Gastrocnemius medialis (tissue), 4 donors: ENCODE measurements at regions not wholly inside any gene's neighbourhood (a gene's known extent, or its start where the extent isn't known, plus 50 kb on each side); places are given as distances from the start of the nearest gene placed in this dataset.

Experiments
- ATAC-seq, 2 donors: fragments of 150-250 bp; one replicate each; pipeline ENCODE4 v1.9.1; 2016
- DNase-seq, 2 donors: peaks; one replicate each; pipeline ENCODE4 v3.0.0-alpha.2; 2019
- H3K27ac ChIP-seq, 4 donors: fragments of 200-600 bp; sonication (generic); 1 replicate in 1 of 4; 2 replicates in 3 of 4; pipeline ENCODE4 v1.5.1; 2016 to 2018; ENCODE audit warnings: mild to moderate bottlenecking in 2 of 4, moderate library complexity in 1 of 4
- H3K27me3 ChIP-seq, 3 donors: fragments of 200-600 bp; sonication (generic) in 2 of 3; 1 replicate in 1 of 3; 2 replicates in 2 of 3; pipeline versions ENCODE4 v1.5.1 to v1.6.0; 2016 to 2019; ENCODE audit warnings: mild to moderate bottlenecking in 1 of 3, moderate library complexity in 1 of 3
- H3K36me3 ChIP-seq, 2 donors: fragments of 200-600 bp; sonication (generic) in 1 of 2; one replicate each; pipeline ENCODE4 v1.5.1; 2017 to 2018
- H3K4me1 ChIP-seq, 2 donors: fragments of 200-600 bp; sonication (generic) in 1 of 2; one replicate each; pipeline ENCODE4 v1.5.1; 2016 to 2017; ENCODE audit warnings: mild to moderate bottlenecking in 2 of 2
- H3K4me3 ChIP-seq, 4 donors: fragments of 200-600 bp; sonication (generic) in 3 of 4; 1 replicate in 1 of 4; 2 replicates in 3 of 4; pipeline ENCODE4 v1.5.1; 2016 to 2019; ENCODE audit warnings: mild to moderate bottlenecking in 2 of 4
- H3K9me3 ChIP-seq, 3 donors: fragments of 200-600 bp; sonication (generic) in 2 of 3; 1 replicate in 1 of 3; 2 replicates in 2 of 3; pipeline ENCODE4 v1.5.1; 2016 to 2019
- POLR2A ChIP-seq, 2 donors: fragments of 450-650 bp; IDR thresholded peaks; one replicate each; pipeline ENCODE4 v1.6.1; 2017; ENCODE audit warnings: antibody characterized with exemption in 2 of 2, mild to moderate bottlenecking in 2 of 2, moderate library complexity in 2 of 2
- in situ Hi-C, 4 donors: fragments of 200-750 bp; cut with MboI; loops; one replicate each; pipeline versions ENCODE4 v1.15.0 to v1.8.0; 2017; ENCODE audit warnings: low sequenced_read_pairs in 4 of 4
- intact Hi-C: fragments of 100-400 bp; cut with DNase I; formaldehyde crosslinking; loops from one replicate; pipeline ENCODE4 v1.15.1; 2023; ENCODE audit warnings: low total_unique reads
- TF ChIP-seq, protein P1 (sequence below), 5 experiments: fragments of 450-650 bp in 3 of 5; fragments of 200-600 bp in 2 of 5; sonication (generic) in 2 of 5; IDR thresholded peaks in 4 of 5; conservative IDR thresholded peaks in 1 of 5; 1 replicate in 4 of 5; 2 replicates in 1 of 5; pipeline ENCODE4 v1.5.1; 2016 to 2019; ENCODE audit warnings: antibody characterized with exemption in 5 of 5, mild to moderate bottlenecking in 3 of 5, moderate library complexity in 3 of 5

DNA sequence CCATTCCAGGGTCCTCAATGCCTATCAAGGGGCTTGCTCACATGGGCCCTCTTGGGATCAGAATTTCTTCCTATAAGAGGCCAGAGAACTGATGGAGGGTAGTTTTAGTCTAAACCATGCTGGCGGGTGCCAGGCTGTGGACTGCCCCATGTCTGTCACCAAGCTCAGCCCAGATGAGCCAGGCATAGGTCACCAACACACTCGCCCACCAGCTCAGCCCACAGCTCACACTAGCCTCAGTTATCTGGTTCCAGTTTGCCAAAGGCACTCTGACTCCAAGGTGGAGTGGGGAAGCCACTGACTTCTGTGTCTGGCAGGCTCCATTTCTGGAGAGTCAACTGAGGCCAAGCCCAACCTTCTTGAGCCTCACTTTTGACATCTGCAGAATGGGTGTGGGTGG, 50.7 kb upstream of the INSYN1 start:
- Histone ChIP-seq H3K27ac (no peak overlapping the region), H3K4me3 (no peak overlapping the region)
- intact Hi-C loops: no loop called here

DNA sequence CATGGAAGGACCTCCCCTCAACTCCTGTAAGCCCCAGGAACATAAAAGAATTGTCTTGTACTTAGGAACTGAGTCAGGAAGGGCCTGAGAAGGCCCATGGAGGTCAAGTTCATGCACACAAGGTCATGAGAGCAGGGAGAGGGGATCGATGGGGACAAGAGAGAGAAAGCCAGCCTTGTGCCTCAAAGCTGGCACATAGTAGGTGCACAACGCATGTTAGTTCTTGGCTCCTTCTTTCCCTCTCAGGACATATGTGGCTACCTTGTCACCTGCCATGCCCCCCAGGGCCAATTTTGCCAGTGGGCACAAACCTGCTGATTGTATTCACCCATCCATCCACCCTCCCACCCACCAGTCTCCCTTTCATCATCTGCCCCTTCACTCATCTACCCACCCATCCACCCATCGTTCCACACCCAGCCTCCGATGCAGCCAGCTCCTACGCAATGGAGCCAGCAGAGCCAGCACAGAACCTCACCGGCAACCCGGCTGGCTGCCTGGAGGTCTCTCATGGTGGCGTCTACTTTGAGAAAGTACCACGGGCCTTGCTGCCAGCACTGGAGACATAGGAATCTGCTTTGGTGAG, 52.4 kb upstream of the INSYN1 start:
- no peaks in the 10 kb centered on the region for H3K9me3 ChIP-seq
- no peaks in the 10 kb centered on the region for H3K36me3 ChIP-seq
- intact Hi-C loops (no loop called here), in situ Hi-C loops (no loop called here)
- no peak overlapping the region for H3K4me3 ChIP-seq
- ATAC-seq (no peak), DNase-seq (no peak)
- no peak overlapping the region for H3K27ac ChIP-seq
- H3K27me3 ChIP-seq: no peaks in the 10 kb centered on the region
- H3K4me1 ChIP-seq: peaks cover 31 to 37% of the 10 kb centered on the region in 2 donors
- TF ChIP-seq, protein P1, sequence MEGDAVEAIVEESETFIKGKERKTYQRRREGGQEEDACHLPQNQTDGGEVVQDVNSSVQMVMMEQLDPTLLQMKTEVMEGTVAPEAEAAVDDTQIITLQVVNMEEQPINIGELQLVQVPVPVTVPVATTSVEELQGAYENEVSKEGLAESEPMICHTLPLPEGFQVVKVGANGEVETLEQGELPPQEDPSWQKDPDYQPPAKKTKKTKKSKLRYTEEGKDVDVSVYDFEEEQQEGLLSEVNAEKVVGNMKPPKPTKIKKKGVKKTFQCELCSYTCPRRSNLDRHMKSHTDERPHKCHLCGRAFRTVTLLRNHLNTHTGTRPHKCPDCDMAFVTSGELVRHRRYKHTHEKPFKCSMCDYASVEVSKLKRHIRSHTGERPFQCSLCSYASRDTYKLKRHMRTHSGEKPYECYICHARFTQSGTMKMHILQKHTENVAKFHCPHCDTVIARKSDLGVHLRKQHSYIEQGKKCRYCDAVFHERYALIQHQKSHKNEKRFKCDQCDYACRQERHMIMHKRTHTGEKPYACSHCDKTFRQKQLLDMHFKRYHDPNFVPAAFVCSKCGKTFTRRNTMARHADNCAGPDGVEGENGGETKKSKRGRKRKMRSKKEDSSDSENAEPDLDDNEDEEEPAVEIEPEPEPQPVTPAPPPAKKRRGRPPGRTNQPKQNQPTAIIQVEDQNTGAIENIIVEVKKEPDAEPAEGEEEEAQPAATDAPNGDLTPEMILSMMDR (IDR thresholded peaks at IDR 0.05 in 4 of 5, conservative IDR thresholded peaks at IDR 0.05 in 1 of 5): no peak
- no peak for TF ChIP-seq POLR2A (IDR thresholded peaks at IDR 0.05)

More for the DNA sequence above, 50.7 kb upstream of the INSYN1 start:
- H3K9me3 ChIP-seq: no peaks in the 10 kb centered on the region
- no peaks in the 10 kb centered on the region for H3K27me3 ChIP-seq
- no peak for TF ChIP-seq POLR2A (IDR thresholded peaks at IDR 0.05)
- TF ChIP-seq, protein P1 (IDR thresholded peaks at IDR 0.05 in 4 of 5, conservative IDR thresholded peaks at IDR 0.05 in 1 of 5): no peak
- H3K36me3 ChIP-seq: no peaks in the 10 kb centered on the region
- DNase-seq: no peak
- ATAC-seq: no peak
- peaks cover 44 to 54% of the 10 kb centered on the region in 2 donors for H3K4me1 ChIP-seq
- in situ Hi-C loops: no loop called here

DNA sequence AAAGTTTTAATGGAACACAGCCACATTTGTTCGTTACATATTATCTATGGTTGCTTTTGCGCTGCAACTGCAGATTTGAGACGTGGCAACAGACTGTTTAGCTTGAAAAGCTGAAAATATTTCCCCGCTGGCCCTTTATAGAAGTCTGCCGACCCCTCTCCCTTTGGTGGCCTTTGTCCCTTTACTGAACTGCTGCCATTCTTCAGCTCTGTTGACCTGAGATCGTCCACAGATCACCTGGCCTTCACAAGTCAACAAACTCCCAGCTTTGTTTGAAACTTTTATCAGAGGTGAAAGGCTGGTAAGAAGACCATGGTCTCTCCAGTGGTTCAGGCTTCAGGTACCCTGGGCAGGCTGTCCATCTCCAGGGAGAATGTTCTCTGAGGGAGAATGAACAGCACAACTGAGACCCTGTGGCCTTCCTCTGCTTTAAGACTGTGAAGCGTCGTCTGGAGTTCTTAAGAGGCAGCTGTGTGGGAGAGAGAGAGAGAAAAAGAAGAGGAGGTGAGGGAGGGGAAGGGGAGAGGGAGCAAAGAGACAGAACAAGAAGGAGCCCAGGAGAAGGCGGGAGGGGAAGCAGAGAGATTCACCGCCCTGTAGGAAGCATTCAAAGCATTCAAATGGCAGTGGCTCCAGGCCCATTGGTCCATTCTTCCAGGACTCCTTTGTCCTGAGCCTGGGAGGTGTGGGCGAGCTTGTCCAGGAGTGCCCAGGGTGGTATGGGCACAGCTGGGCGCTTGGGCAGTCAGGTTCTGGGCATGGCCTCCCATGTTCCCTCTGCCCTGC, 53.7 kb upstream of the INSYN1 start:
- H3K27me3 ChIP-seq: no peaks in the 10 kb centered on the region
- in situ Hi-C loops: no loop called here
- DNase-seq: no peak
- no peak for TF ChIP-seq POLR2A (IDR thresholded peaks at IDR 0.05)
- H3K4me3 ChIP-seq: no peak overlapping the region
- intact Hi-C loops: no loop called here
- no peaks in the 10 kb centered on the region for H3K9me3 ChIP-seq
- no peak overlapping the region for H3K27ac ChIP-seq
- no peak for ATAC-seq
- peaks cover 18 to 24% of the 10 kb centered on the region in 2 donors for H3K4me1 ChIP-seq
- no peaks in the 10 kb centered on the region for H3K36me3 ChIP-seq

DNA sequence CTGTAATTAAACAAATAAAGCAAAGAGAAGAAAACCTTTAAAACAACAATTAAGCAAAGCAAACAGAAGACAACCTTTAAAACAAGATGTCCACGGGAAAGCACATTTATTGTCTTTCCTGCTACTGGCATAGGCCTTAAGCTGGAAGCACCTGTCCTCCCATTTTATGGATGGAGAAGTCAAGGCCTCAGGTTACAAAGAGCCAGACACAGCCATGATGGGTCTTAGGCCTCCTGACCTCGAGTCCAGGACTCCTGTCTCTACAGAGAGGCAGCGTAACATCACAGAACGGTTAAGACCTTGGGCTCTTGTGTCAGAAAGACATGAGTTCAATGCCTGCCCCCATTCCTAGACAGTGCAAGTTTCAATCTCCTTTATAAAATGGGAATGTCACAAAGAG, 54.7 kb upstream of the INSYN1 start:
- TF ChIP-seq POLR2A (IDR thresholded peaks at IDR 0.05): no peak
- TF ChIP-seq, protein P1 (IDR thresholded peaks at IDR 0.05 in 4 of 5, conservative IDR thresholded peaks at IDR 0.05 in 1 of 5): no peak
- Histone ChIP-seq H3K4me3 (no peak overlapping the region), H3K27ac (no peak overlapping the region), H3K4me1 (peaks cover 9 to 14% of the 10 kb centered on the region in 2 donors), H3K9me3 (no peaks in the 10 kb centered on the region), H3K36me3 (no peaks in the 10 kb centered on the region), H3K27me3 (no peaks in the 10 kb centered on the region)
- DNase-seq (no peak), ATAC-seq (no peak)
- in situ Hi-C loops: no loop called here
- intact Hi-C loops: no loop called here

DNA sequence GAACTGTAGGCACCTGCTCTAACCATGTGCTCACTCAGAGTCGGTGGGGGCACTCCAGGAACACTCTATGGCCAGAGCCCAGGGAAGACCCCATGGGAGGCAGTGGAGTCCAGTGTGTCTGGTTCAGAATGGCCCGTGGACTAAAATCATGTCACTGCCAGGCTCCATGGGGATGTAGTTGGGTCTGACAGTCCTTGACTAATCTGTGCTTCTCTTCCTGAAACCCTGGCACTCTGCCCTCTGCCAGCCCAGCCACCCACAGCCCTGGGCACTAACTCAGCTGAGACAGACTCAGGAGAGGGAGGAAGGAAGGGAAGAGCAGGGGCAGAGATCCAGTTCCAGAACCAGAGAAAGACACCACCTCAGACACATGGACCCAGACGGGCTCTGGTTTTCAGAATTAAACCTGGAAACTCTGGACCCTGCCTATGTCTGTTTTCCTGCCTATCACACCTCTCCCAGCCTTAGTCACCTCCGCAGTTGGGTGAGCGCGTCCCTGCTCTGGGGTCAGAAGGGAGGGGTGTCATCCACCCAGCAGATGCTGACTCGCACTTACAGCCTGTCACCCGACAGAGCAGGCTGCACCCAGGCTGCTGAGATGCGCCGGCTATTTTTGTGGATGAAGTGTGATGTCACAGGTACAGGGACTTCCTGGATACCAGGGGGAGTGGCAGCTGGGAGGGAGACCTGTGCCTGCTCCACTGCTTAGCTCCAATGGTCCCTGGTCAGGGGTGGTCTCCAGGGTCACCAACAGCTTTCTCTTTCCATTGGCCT, 56.8 kb upstream of the INSYN1 start:
- in situ Hi-C loops: no loop called here
- Histone ChIP-seq H3K27me3 (no peaks in the 10 kb centered on the region), H3K9me3 (no peaks in the 10 kb centered on the region), H3K27ac (no peak overlapping the region), H3K4me1 (no peaks in the 10 kb centered on the region), H3K4me3 (no peak overlapping the region), H3K36me3 (no peaks in the 10 kb centered on the region)
- ATAC-seq (no peak), DNase-seq (no peak)
- intact Hi-C loops: no loop called here
- TF ChIP-seq POLR2A (IDR thresholded peaks at IDR 0.05): no peak
